Breast epithelium (tissue), 4 donors: ENCODE measurements at regions not wholly inside any gene's neighbourhood (a gene's known extent, or its start where the extent isn't known, plus 50 kb on each side); places are given as distances from the start of the nearest gene placed in this dataset.

Source experiments
- DNase-seq, 2 donors: peaks; one replicate each; pipeline ENCODE4 v3.0.0-alpha.2; 2019; ENCODE audit warnings: low spot score in 2 of 2
- H3K27ac ChIP-seq, 2 donors: fragments of 200-600 bp; sonication (generic) in 1 of 2; one replicate each; pipeline ENCODE4 v1.5.1; 2016 to 2019; ENCODE audit warnings: mild to moderate bottlenecking in 1 of 2
- H3K27me3 ChIP-seq, 2 donors: fragments of 200-600 bp; sonication (generic) in 1 of 2; one replicate each; pipeline versions ENCODE4 v1.5.1 to v1.6.0; 2017 to 2019; ENCODE audit warnings: control low read depth in 1 of 2, mild to moderate bottlenecking in 1 of 2
- H3K36me3 ChIP-seq: fragments of 200-600 bp; one replicate; pipeline ENCODE4 v1.5.1; 2019
- H3K4me1 ChIP-seq, 2 donors: fragments of 200-600 bp; sonication (generic); one replicate each; pipeline ENCODE4 v1.5.1; 2016 to 2019; ENCODE audit warnings: control low read depth in 1 of 2
- H3K4me3 ChIP-seq, 3 donors: fragments of 200-600 bp; sonication (generic); 1 replicate in 2 of 3; 2 replicates in 1 of 3; pipeline ENCODE4 v1.5.1; 2016 to 2019; ENCODE audit warnings: mild to moderate bottlenecking in 3 of 3, moderate library complexity in 2 of 3
- H3K9me3 ChIP-seq, 2 donors: fragments of 200-600 bp; sonication (generic) in 1 of 2; one replicate each; pipeline ENCODE4 v1.5.1; 2016 to 2019; ENCODE audit warnings: control low read depth in 1 of 2
- CTCF ChIP-seq, 3 donors: fragments of 450-650 bp; IDR thresholded peaks; one replicate each; pipeline ENCODE4 v1.5.1; 2016 to 2017; ENCODE audit warnings: antibody characterized with exemption in 3 of 3, mild to moderate bottlenecking in 3 of 3, moderate library complexity in 3 of 3
- POLR2A ChIP-seq: fragments of 450-650 bp; IDR thresholded peaks from one replicate; pipeline ENCODE4 v1.6.1; 2016; ENCODE audit warnings: antibody characterized with exemption, mild to moderate bottlenecking, moderate library complexity
- POLR2AphosphoS5 ChIP-seq, 3 donors: sonication (generic); formaldehyde crosslinking; IDR thresholded peaks; one replicate each; pipeline ENCODE4 v1.6.1; 2017; ENCODE audit warnings: antibody characterized with exemption in 3 of 3
- intact Hi-C: fragments of 100-400 bp; cut with DNase I; formaldehyde crosslinking; loops from one replicate; pipeline ENCODE4 v1.15.1; 2023; ENCODE audit warnings: low total_unique reads

GRCh38 chr4:141849778-141850177 lies 213.4 kb downstream of the IL15 start:
- Histone ChIP-seq H3K4me3 (no peak overlapping the region), H3K27me3 (no peaks in the 10 kb centered on the region), H3K27ac (no peak overlapping the region), H3K36me3 (no peaks in the 10 kb centered on the region), H3K9me3 (peaks cover 0 to 3% of the 10 kb centered on the region in 2 donors), H3K4me1 (no peaks in the 10 kb centered on the region)
- no peak for DNase-seq
- no peak for TF ChIP-seq POLR2AphosphoS5 (IDR thresholded peaks at IDR 0.05)
- no peak for TF ChIP-seq CTCF (IDR thresholded peaks at IDR 0.05)
- no peak for TF ChIP-seq POLR2A
- intact Hi-C loops, result no loop called here

GRCh38 chr4:141851246-141851891 lies 215.0 kb downstream of the IL15 start:
- Histone ChIP-seq H3K4me1 (no peaks in the 10 kb centered on the region), H3K4me3 (no peak overlapping the region), H3K36me3 (no peaks in the 10 kb centered on the region), H3K27ac (no peak overlapping the region), H3K27me3 (no peaks in the 10 kb centered on the region), H3K9me3 (peaks cover 0 to 11% of the 10 kb centered on the region in 2 donors)
- TF ChIP-seq CTCF (IDR thresholded peaks at IDR 0.05) (no peak), POLR2AphosphoS5 (IDR thresholded peaks at IDR 0.05) (no peak), POLR2A (no peak)
- DNase-seq, result no peak
- intact Hi-C loops, result no loop called here

GRCh38 chr4:141853091-141853764 lies 216.8 kb downstream of the IL15 start:
- Histone ChIP-seq H3K27me3 (no peaks in the 10 kb centered on the region), H3K9me3 (peaks cover 0 to 11% of the 10 kb centered on the region in 2 donors), H3K4me1 (no peaks in the 10 kb centered on the region), H3K27ac (no peak overlapping the region), H3K4me3 (no peak overlapping the region), H3K36me3 (no peaks in the 10 kb centered on the region)
- no peak for DNase-seq
- intact Hi-C loops, result no loop called here
- TF ChIP-seq POLR2AphosphoS5 (IDR thresholded peaks at IDR 0.05) (no peak), POLR2A (no peak), CTCF (IDR thresholded peaks at IDR 0.05) (no peak)

GRCh38 chr4:141858437-141858836 lies 222.1 kb downstream of the IL15 start:
- Histone ChIP-seq H3K4me1 (no peaks in the 10 kb centered on the region), H3K27ac (no peak overlapping the region), H3K27me3 (no peaks in the 10 kb centered on the region), H3K9me3 (peaks cover 0 to 11% of the 10 kb centered on the region in 2 donors), H3K4me3 (no peak overlapping the region), H3K36me3 (no peaks in the 10 kb centered on the region)
- no peak for DNase-seq
- intact Hi-C loops, result no loop called here
- TF ChIP-seq CTCF (IDR thresholded peaks at IDR 0.05) (no peak), POLR2AphosphoS5 (IDR thresholded peaks at IDR 0.05) (no peak), POLR2A (no peak)

GRCh38 chr4:141860974-141861373 lies 224.6 kb downstream of the IL15 start:
- intact Hi-C loops, result no loop called here
- H3K27ac ChIP-seq, result no peak overlapping the region
- no peaks in the 10 kb centered on the region for H3K4me1 ChIP-seq
- H3K9me3 ChIP-seq, result no peaks in the 10 kb centered on the region
- DNase-seq, result no peak
- H3K36me3 ChIP-seq, result no peaks in the 10 kb centered on the region
- no peak overlapping the region for H3K4me3 ChIP-seq
- no peak for TF ChIP-seq POLR2A
- no peak for TF ChIP-seq CTCF (IDR thresholded peaks at IDR 0.05)
- TF ChIP-seq POLR2AphosphoS5 (IDR thresholded peaks at IDR 0.05), result no peak
- no peaks in the 10 kb centered on the region for H3K27me3 ChIP-seq
